Gastrocnemius medialis (tissue), 4 donors: ENCODE measurements at regions not wholly inside any gene's neighbourhood (a gene's known extent, or its start where the extent isn't known, plus 50 kb on each side); places are given as distances from the start of the nearest gene placed in this dataset.

Experiments
- CTCF ChIP-seq, 5 experiments: fragments of 450-650 bp in 3 of 5; fragments of 200-600 bp in 2 of 5; sonication (generic) in 2 of 5; IDR thresholded peaks in 4 of 5; conservative IDR thresholded peaks in 1 of 5; 1 replicate in 4 of 5; 2 replicates in 1 of 5; pipeline ENCODE4 v1.5.1; 2016 to 2019; ENCODE audit warnings: antibody characterized with exemption in 5 of 5, mild to moderate bottlenecking in 3 of 5, moderate library complexity in 3 of 5
- POLR2A ChIP-seq, 2 donors: fragments of 450-650 bp; IDR thresholded peaks; one replicate each; pipeline ENCODE4 v1.6.1; 2017; ENCODE audit warnings: antibody characterized with exemption in 2 of 2, mild to moderate bottlenecking in 2 of 2, moderate library complexity in 2 of 2

DNA sequence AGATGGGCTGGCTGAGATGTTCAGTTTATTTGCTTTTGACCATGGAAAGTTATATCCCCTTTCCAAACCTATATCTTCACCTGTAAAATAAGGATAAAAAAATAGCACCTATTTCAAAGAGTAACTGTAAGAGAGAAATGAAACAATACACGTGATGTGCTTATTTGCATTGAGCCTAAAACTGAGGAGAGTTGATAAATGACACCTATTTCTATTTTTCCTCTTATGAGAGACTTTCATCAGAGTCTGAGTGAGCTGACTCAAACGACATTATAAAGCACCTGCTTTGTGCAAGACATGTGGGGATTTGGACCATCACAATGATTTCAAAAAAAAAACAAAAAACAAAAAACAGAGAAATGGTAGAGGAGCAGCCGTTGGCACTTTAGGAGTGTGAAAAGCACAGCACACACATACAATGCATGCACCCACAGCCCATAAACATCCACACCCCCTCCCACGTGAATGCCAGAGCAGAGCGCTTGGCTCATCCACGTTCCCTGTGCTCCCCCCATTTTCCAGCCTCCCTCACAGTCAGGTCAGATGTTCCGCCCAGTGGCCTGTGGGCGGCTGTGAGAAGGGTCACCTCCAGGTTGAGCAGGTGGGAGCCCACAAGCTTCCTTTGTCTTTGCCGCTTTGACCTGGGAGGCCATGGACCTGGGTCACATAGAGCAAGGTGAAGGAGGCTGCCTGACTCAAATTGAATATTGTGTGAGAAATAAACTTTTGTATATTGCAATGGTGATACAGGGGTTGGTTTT lies 253.2 kb upstream of the ZNF32 start:
- TF ChIP-seq POLR2A (IDR thresholded peaks at IDR 0.05) (no peak), CTCF (IDR thresholded peaks at IDR 0.05 in 4 of 5, conservative IDR thresholded peaks at IDR 0.05 in 1 of 5) (no peak)
